Activated CD8-positive, alpha-beta T cell treated with anti-CD3 and anti-CD28 coated beads for 36 hours (primary cell): ENCODE measurements at regions not wholly inside any gene's neighbourhood (a gene's known extent, or its start where the extent isn't known, plus 50 kb on each side); places are given as distances from the start of the nearest gene placed in this dataset.

Experiments
- ATAC-seq: fragments of 200-7000 bp; cut with Tn5 transposase; one replicate; pipeline ENCODE4 v1.10.0; 2021; ENCODE audit warnings: mild to moderate bottlenecking, moderate library complexity
- CTCF ChIA-PET: fragments of 350-600 bp; sonication (Branson Sonifier 250); formaldehyde crosslinking; loops from one replicate; lab custom pipeline; 2021; ENCODE audit warnings: antibody characterized with exemption; lab: Charles Lee
- POLR2A ChIA-PET: fragments of 350-600 bp; sonication (Branson Sonifier 250); formaldehyde crosslinking; loops from one replicate; lab custom pipeline; 2021; ENCODE audit warnings: antibody characterized with exemption; lab: Charles Lee
- DNase-seq: peaks from one replicate; pipeline ENCODE4 v3.0.0-alpha.2; 2020
- H3K27ac Mint-ChIP-seq: one replicate; pipeline ENCODE4 v1.8.0; 2021; ENCODE audit warnings: mild to moderate bottlenecking, mixed read lengths
- H3K27me3 Mint-ChIP-seq: one replicate; pipeline ENCODE4 v1.8.0; 2021; ENCODE audit warnings: mixed read lengths
- H3K36me3 Mint-ChIP-seq: one replicate; pipeline ENCODE4 v1.8.0; 2021; ENCODE audit warnings: low read depth, mixed read lengths
- H3K4me1 Mint-ChIP-seq: one replicate; pipeline ENCODE4 v1.8.0; 2021; ENCODE audit warnings: low read depth, mixed read lengths
- H3K4me3 Mint-ChIP-seq: one replicate; pipeline ENCODE4 v1.8.0; 2021; ENCODE audit warnings: mild to moderate bottlenecking, moderate library complexity, mixed read lengths
- H3K9me3 Mint-ChIP-seq: one replicate; pipeline ENCODE4 v1.8.0; 2021; ENCODE audit warnings: mixed read lengths
- CTCF ChIP-seq: fragments of 200-600 bp; IDR thresholded peaks from one replicate; pipeline ENCODE4 v1.8.0; 2022; ENCODE audit warnings: antibody characterized with exemption, mild to moderate bottlenecking
- intact Hi-C: fragments of 100-400 bp; cut with micrococcal nuclease; formaldehyde crosslinking; loops from one replicate; pipeline ENCODE4 v1.10.0; 2022

GRCh38 chr13:44211704-44212346, 161.8 kb upstream of the SERP2 start:
- DNase-seq (no peak), ATAC-seq (no peak)
- ChIA-PET POLR2A (no interaction called here), CTCF (no interaction called here)
- no peak overlapping the region for H3K4me3 Mint-ChIP-seq
- intact Hi-C loops: no loop called here
- no peaks in the 10 kb centered on the region for H3K27me3 Mint-ChIP-seq
- no peaks in the 10 kb centered on the region for H3K36me3 Mint-ChIP-seq
- H3K4me1 Mint-ChIP-seq: no peaks in the 10 kb centered on the region
- H3K27ac Mint-ChIP-seq: no peak overlapping the region
- no peak for TF ChIP-seq CTCF
- H3K9me3 Mint-ChIP-seq: no peaks in the 10 kb centered on the region

GRCh38 chr13:44212633-44213396, 160.8 kb upstream of the SERP2 start:
- intact Hi-C loops: no loop called here
- CTCF ChIA-PET: no interaction called here
- H3K27me3 Mint-ChIP-seq: no peaks in the 10 kb centered on the region
- H3K27ac Mint-ChIP-seq: no peak overlapping the region
- H3K36me3 Mint-ChIP-seq: no peaks in the 10 kb centered on the region
- no peak for ATAC-seq
- POLR2A ChIA-PET: no interaction called here
- H3K4me1 Mint-ChIP-seq: no peaks in the 10 kb centered on the region
- no peak for TF ChIP-seq CTCF
- H3K4me3 Mint-ChIP-seq: no peak overlapping the region
- no peaks in the 10 kb centered on the region for H3K9me3 Mint-ChIP-seq
- no peak for DNase-seq

- H3K4me3 Mint-ChIP-seq: no peak overlapping the region
- DNase-seq (no peak), ATAC-seq (no peak)
- no peaks in the 10 kb centered on the region for H3K36me3 Mint-ChIP-seq
- no peaks in the 10 kb centered on the region for H3K4me1 Mint-ChIP-seq
- ChIA-PET CTCF (interaction anchor here (0.7 kb wide), 1 partner anchor 1203 kb away, joined by 3 read pairs; no protein-coding TSS in a partner anchor), POLR2A (no interaction called here)
- intact Hi-C loops: no loop called here
- TF ChIP-seq CTCF: no peak
- no peaks in the 10 kb centered on the region for H3K27me3 Mint-ChIP-seq
- H3K9me3 Mint-ChIP-seq: no peaks in the 10 kb centered on the region
- H3K27ac Mint-ChIP-seq: no peak overlapping the region
Measured at GRCh38 chr13:44218501-44219240, 155.0 kb upstream of the SERP2 start.

GRCh38 chr13:44219577-44220548, 153.8 kb upstream of the SERP2 start:
- POLR2A ChIA-PET: no interaction called here
- CTCF ChIA-PET: no interaction called here
- Mint-ChIP-seq H3K27ac (no peak overlapping the region), H3K4me3 (no peak overlapping the region), H3K9me3 (no peaks in the 10 kb centered on the region), H3K36me3 (no peaks in the 10 kb centered on the region), H3K27me3 (no peaks in the 10 kb centered on the region), H3K4me1 (no peaks in the 10 kb centered on the region)
- intact Hi-C loops: no loop called here
- no peak for TF ChIP-seq CTCF
- DNase-seq (no peak), ATAC-seq (no peak)
